ENCODE measurements at regions not wholly inside any gene's neighbourhood (a gene's known extent, or its start where the extent isn't known, plus 50 kb on each side); places are given as distances from the start of the nearest gene placed in this dataset.

DNA sequence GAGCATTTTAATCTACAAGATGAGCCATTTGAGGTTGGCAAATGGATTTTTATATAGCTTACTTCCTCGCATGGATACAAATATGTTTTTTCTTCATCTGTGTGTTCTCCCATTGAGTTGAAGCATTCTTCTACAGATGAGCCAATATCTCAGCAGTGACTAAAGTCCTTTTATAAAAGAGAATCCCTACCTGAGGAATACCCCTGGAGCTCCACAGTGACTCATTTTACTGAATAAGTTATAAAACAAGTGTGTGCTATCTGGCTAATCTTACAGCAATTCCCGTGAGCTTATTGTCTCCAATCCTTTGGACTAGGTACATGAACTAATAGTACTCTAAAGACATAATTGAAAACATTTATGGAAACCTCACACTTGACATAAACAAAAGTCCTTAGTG is 354.2 kb upstream of the BCHE start (continued):
- TF ChIP-seq, protein P1, sequence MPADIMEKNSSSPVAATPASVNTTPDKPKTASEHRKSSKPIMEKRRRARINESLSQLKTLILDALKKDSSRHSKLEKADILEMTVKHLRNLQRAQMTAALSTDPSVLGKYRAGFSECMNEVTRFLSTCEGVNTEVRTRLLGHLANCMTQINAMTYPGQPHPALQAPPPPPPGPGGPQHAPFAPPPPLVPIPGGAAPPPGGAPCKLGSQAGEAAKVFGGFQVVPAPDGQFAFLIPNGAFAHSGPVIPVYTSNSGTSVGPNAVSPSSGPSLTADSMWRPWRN (IDR thresholded peaks at IDR 0.05; ENCODE audit: low read depth): no peak
- TF ChIP-seq PPARD (CRISPR knock-in tag; IDR thresholded peaks at IDR 0.05) (no peak), ETV1 (tag; conservative IDR thresholded peaks at IDR 0.05; ENCODE audit: low read depth) (no peak), RB1 (IDR thresholded peaks at IDR 0.05; ENCODE audit: low read depth) (no peak)

DNA sequence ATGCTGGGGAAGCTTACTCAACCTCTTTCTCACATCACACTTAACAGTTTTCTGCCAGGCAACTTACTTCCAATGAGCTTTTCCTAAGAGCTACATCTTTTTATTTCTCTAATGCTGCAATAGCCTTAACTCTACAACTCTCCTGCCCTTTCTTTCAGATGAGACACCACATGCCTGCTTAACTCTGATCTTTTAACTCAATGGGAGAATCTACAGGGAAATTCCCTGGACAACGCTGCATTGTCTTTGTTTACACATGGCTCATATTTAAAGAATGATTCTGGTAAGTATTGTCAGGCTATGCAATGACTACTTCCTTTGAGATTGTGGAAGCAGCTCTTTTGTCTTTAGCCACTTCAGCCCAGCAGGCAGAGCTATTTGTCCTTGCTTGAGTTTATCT is 353.1 kb upstream of the BCHE start:
- Histone ChIP-seq H3K4me1 (replicated peaks in 1 of 2; ENCODE audit: control insufficient read depth in 2 of 2, insufficient read depth in 2 of 2, low read length in 2 of 2) (no peaks in the 10 kb centered on the region), H3K79me2 (ENCODE audit: control insufficient read depth, insufficient read depth, low read length) (no peaks in the 10 kb centered on the region), H3K4me2 (ENCODE audit: insufficient read depth, low read length) (no peak overlapping the region), H3K9me1 (ENCODE audit: control insufficient read depth, insufficient read depth, low read length) (no peaks in the 10 kb centered on the region), H3K9ac (ENCODE audit: insufficient read depth in 1 of 2, low read depth in 2 of 2, low read length in 2 of 2) (no peak overlapping the region), H3K36me3 (ENCODE audit: control insufficient read depth, insufficient read depth, low read length) (no peaks in the 10 kb centered on the region), H4K20me1 (replicated peaks; ENCODE audit: control insufficient read depth, insufficient read depth, low read length) (no peaks in the 10 kb centered on the region), H3K27ac (ENCODE audit: extremely low read depth, low read depth, low read length) (no peak overlapping the region), H3K9me3 (replicated peaks; ENCODE audit: control insufficient read depth, insufficient read depth, low read depth, low read length) (no peaks in the 10 kb centered on the region; the same call in 1 of the 2 replicates), H2AFZ (ENCODE audit: low read depth, low read length) (no peak overlapping the region), H3K4me3 (no peak overlapping the region), H3K27me3 (ENCODE audit: control insufficient read depth in 2 of 2, insufficient read depth in 2 of 2, low read length in 2 of 2) (no peaks in the 10 kb centered on the region)
- ATAC-seq: no peak
- intact Hi-C loops (cut with micrococcal nuclease): no loop called here
- ChIA-PET CTCF (ENCODE audit: low intra/inter-chr PET ratio) (no interaction called here), POLR2A (no interaction called here)
- 15% methylated on average over 1 of the region's 1 CpG for WGBS (ENCODE audit: insufficient coverage, low coverage, missing lambda C conversion rate)
- DNase-seq (ENCODE audit: extremely low read depth in 1 of 4, low spot score in 3 of 4): no peak
- BruUV-seq (replicated peaks): no TSS peak
- in situ Hi-C loops (cut with MboI): no loop called here
- FAIRE-seq: no peak
- no peak for TF ChIP-seq ZNF740 (CRISPR knock-in tag; IDR thresholded peaks at IDR 0.05)
- TF ChIP-seq ZNF740 (tag; IDR thresholded peaks at IDR 0.05): no peak
- TF ChIP-seq NFE2L1 (tag; IDR thresholded peaks at IDR 0.05; ENCODE audit: borderline replicate concordance, low read depth): no peak
- TF ChIP-seq ZMIZ1 (IDR thresholded peaks at IDR 0.05; ENCODE audit: low read depth in 2 of 2, low read length in 2 of 2): no peak
- TF ChIP-seq CBX5 (IDR thresholded peaks at IDR 0.05; ENCODE audit: borderline replicate concordance, low read depth): no peak
- no peak for TF ChIP-seq RBM14 (IDR thresholded peaks at IDR 0.05; ENCODE audit: borderline replicate concordance, insufficient read depth, low read depth, low read length)
- TF ChIP-seq NEUROD1 (IDR thresholded peaks at IDR 0.05; ENCODE audit: borderline replicate concordance, low read depth, low read length, partially characterized antibody): no peak
- TF ChIP-seq, protein P2, sequence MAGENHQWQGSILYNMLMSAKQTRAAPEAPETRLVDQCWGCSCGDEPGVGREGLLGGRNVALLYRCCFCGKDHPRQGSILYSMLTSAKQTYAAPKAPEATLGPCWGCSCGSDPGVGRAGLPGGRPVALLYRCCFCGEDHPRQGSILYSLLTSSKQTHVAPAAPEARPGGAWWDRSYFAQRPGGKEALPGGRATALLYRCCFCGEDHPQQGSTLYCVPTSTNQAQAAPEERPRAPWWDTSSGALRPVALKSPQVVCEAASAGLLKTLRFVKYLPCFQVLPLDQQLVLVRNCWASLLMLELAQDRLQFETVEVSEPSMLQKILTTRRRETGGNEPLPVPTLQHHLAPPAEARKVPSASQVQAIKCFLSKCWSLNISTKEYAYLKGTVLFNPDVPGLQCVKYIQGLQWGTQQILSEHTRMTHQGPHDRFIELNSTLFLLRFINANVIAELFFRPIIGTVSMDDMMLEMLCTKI (IDR thresholded peaks at IDR 0.05; ENCODE audit: partially characterized antibody): no peak
- TF ChIP-seq TSC22D4 (tag; IDR thresholded peaks at IDR 0.05): no peak
- TF ChIP-seq CBFA2T2 (conservative IDR thresholded peaks at IDR 0.05): no peak

All from K562 (cell line).